Parathyroid adenoma (tissue), 2 donors: ENCODE measurements at regions not wholly inside any gene's neighbourhood (a gene's known extent, or its start where the extent isn't known, plus 50 kb on each side); places are given as distances from the start of the nearest gene placed in this dataset.
"Not testable (repeated sequence)": the region's sequence is repeated elsewhere in the genome, so short reads cannot be mapped to it uniquely, and the experiment has no call there.

Source experiments
- H2AFZ ChIP-seq: fragments of 300-600 bp; sonication (generic); one replicate; pipeline ENCODE4 v1.7.0; 2017; ENCODE audit warnings: antibody characterized with exemption, mild to moderate bottlenecking
- H3K27ac ChIP-seq: fragments of 300-600 bp; sonication (generic); one replicate; pipeline ENCODE4 v1.7.0; 2017
- H3K27me3 ChIP-seq: fragments of 300-600 bp; sonication (generic); one replicate; pipeline ENCODE4 v1.7.0; 2017; ENCODE audit warnings: low read length; ENCODE audit not compliant: control insufficient read depth, insufficient read depth
- H3K36me3 ChIP-seq: fragments of 300-600 bp; sonication (generic); one replicate; pipeline ENCODE4 v1.7.0; 2017; ENCODE audit warnings: low read length; ENCODE audit not compliant: control insufficient read depth, insufficient read depth
- H3K4me1 ChIP-seq: fragments of 300-600 bp; sonication (generic); one replicate; pipeline ENCODE4 v1.7.0; 2017; ENCODE audit warnings: control low read depth
- H3K4me2 ChIP-seq: fragments of 300-600 bp; sonication (generic); one replicate; pipeline ENCODE4 v1.7.0; 2017; ENCODE audit warnings: low read length
- H3K4me3 ChIP-seq: fragments of 300-600 bp; sonication (generic); one replicate; pipeline ENCODE4 v1.7.0; 2017; ENCODE audit warnings: low read depth, low read length
- H3K79me2 ChIP-seq: fragments of 300-600 bp; sonication (generic); one replicate; pipeline ENCODE4 v1.7.0; 2017; ENCODE audit warnings: control low read depth
- H3K9ac ChIP-seq: fragments of 300-600 bp; sonication (generic); one replicate; pipeline ENCODE4 v1.7.0; 2017; ENCODE audit warnings: mild to moderate bottlenecking
- H3K9me3 ChIP-seq: fragments of 300-600 bp; sonication (generic); one replicate; pipeline ENCODE4 v1.7.0; 2017; ENCODE audit warnings: low read length; ENCODE audit not compliant: control insufficient read depth
- CTCF ChIP-seq: fragments of 300-600 bp; sonication (generic); IDR thresholded peaks from one replicate; pipeline ENCODE4 v1.7.0; 2017; ENCODE audit warnings: antibody characterized with exemption, mild to moderate bottlenecking
- donor health status: primary hyperparathyroidism.

GRCh38 chr6:86331919-86332318 lies 605.4 kb upstream of the HTR1E start:
- H3K4me3 ChIP-seq, result no peak overlapping the region
- peak overlapping the region; percentile 72 for H2AFZ ChIP-seq
- no peaks in the 10 kb centered on the region for H3K79me2 ChIP-seq
- H3K27me3 ChIP-seq, result no peaks in the 10 kb centered on the region
- no peak for TF ChIP-seq CTCF
- H3K4me1 ChIP-seq, result peaks cover 34% of the 10 kb centered on the region
- peak overlapping the region; percentile 90 for H3K27ac ChIP-seq
- H3K4me2 ChIP-seq, result peak overlapping the region; percentile 27
- H3K9ac ChIP-seq, result no peak overlapping the region
- H3K9me3 ChIP-seq, result no peaks in the 10 kb centered on the region
- H3K36me3 ChIP-seq, result no peaks in the 10 kb centered on the region

DNA sequence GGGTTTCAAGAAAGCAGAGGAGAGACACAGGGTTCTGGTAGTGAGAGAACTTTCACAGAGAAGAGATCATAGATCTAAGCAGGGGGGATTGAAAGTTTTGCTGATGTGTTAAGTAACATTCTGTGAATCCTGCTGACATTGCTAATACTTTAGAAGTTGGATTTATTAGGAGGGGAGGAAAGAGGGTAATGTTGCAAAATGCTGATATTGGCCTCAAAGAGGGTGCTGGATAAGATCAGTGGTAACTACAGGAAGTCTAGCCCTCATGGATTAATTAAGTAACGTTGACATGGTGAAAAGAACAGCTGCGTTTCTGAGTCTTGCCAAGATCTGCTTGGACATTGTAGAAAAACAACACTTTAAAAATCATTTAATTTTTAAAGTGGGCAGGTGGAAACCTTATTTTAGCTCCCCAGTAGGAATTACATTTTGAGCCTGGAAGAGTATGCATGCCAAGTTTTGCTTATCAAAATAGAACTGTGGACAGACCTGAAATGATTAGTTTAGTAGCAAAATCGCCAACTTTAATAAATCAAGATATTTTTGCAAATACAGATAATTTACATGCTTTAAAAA lies 606.0 kb upstream of the HTR1E start:
- peak overlapping the region; percentile 72 for H2AFZ ChIP-seq
- H3K27me3 ChIP-seq, result no peaks in the 10 kb centered on the region
- H3K9me3 ChIP-seq, result no peaks in the 10 kb centered on the region
- peak overlapping the region; percentile 27 for H3K4me2 ChIP-seq
- no peak overlapping the region for H3K9ac ChIP-seq
- no peak overlapping the region for H3K4me3 ChIP-seq
- no peaks in the 10 kb centered on the region for H3K79me2 ChIP-seq
- H3K4me1 ChIP-seq, result peaks cover 29% of the 10 kb centered on the region
- peak overlapping the region; percentile 90 for H3K27ac ChIP-seq
- no peak for TF ChIP-seq CTCF
- H3K36me3 ChIP-seq, result no peaks in the 10 kb centered on the region

- Histone ChIP-seq H3K36me3 (no peaks in the 10 kb centered on the region), H3K4me1 (no peaks in the 10 kb centered on the region), H3K27me3 (no peaks in the 10 kb centered on the region), H3K79me2 (no peaks in the 10 kb centered on the region), H2AFZ (no peak overlapping the region), H3K4me3 (no peak overlapping the region), H3K27ac (no peak overlapping the region), H3K9me3 (peaks cover 2% of the 10 kb centered on the region), H3K9ac (no peak overlapping the region), H3K4me2 (no peak overlapping the region)
- TF ChIP-seq CTCF, result no peak
These were observed 631.1 kb upstream of the HTR1E start for GRCh38 chr6:86306210-86306609.

DNA sequence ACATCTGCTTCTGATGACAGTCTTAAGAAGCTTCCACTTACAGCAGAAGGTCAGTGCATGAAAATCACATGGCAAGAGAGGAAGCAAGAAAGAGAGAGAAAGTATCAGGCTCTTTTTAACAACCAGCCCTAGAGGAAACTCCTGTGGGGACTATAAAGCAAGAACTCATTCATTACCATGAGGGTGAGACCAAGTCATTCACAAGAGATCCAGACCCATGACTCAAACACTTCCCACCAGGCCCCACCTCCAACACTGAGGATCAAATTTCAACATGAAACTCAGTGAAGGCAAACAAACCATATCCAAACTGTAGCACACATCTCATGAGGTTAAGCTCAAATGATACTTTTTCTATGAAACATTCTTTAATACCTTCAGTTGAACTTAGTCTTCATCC lies 643.2 kb upstream of the SYNCRIP start:
- Histone ChIP-seq H3K27ac (no peak overlapping the region), H3K9ac (no peak overlapping the region), H3K4me2 (no peak overlapping the region), H3K27me3 (no peaks in the 10 kb centered on the region), H3K4me1 (peaks cover 11% of the 10 kb centered on the region), H3K4me3 (no peak overlapping the region), H2AFZ (no peak overlapping the region), H3K36me3 (no peaks in the 10 kb centered on the region), H3K79me2 (no peaks in the 10 kb centered on the region), H3K9me3 (no peaks in the 10 kb centered on the region)
- no peak for TF ChIP-seq CTCF

- H3K9me3 ChIP-seq, H3K79me2 ChIP-seq, H2AFZ ChIP-seq, H3K4me1 ChIP-seq, H3K9ac ChIP-seq, H3K27me3 ChIP-seq, H3K27ac ChIP-seq, H3K4me3 ChIP-seq, H3K36me3 ChIP-seq, H3K4me2 ChIP-seq: not testable (repeated sequence)
These were observed 642.3 kb upstream of the SYNCRIP start for GRCh38 chr6:86284809-86285480.

GRCh38 chr6:86283596-86283995 lies 640.9 kb upstream of the SYNCRIP start:
- H3K9me3 ChIP-seq, H3K4me1 ChIP-seq, H2AFZ ChIP-seq, H3K4me2 ChIP-seq, H3K36me3 ChIP-seq, H3K4me3 ChIP-seq, H3K27ac ChIP-seq, H3K9ac ChIP-seq, H3K27me3 ChIP-seq, H3K79me2 ChIP-seq: not testable (repeated sequence)
